GM23338 (cell line): ENCODE measurements at regions not wholly inside any gene's neighbourhood (a gene's known extent, or its start where the extent isn't known, plus 50 kb on each side); places are given as distances from the start of the nearest gene placed in this dataset.

Experiments
- ATAC-seq: fragments of 200-7000 bp; cut with Tn5 transposase; 3 replicates; pipeline ENCODE4 v1.9.1; 2020
- DNase-seq: peaks from one replicate; pipeline ENCODE4 v3.0.0-alpha.2; 2015; ENCODE audit warnings: low spot score
- H2AFZ ChIP-seq: fragments of 200-600 bp; sonication (generic); 2 replicates; pipeline ENCODE4 v1.8.0; 2016; ENCODE audit warnings: antibody characterized with exemption, mild to moderate bottlenecking, moderate library complexity
- H3F3A ChIP-seq: fragments of 200-600 bp; sonication (generic); replicated peaks from 2 replicates; pipeline ENCODE4 v1.8.0; 2017; ENCODE audit warnings: antibody characterized with exemption, mixed run types, low read depth
- H3K27ac ChIP-seq: fragments of 200-600 bp; sonication (generic); 2 replicates; pipeline ENCODE4 v1.6.1; 2016; ENCODE audit warnings: low read depth
- H3K27me3 ChIP-seq: fragments of 200-600 bp; sonication (generic); 2 replicates; pipeline ENCODE4 v1.8.0; 2016; ENCODE audit warnings: mild to moderate bottlenecking, mixed run types, moderate library complexity; ENCODE audit not compliant: insufficient read depth
- H3K36me3 ChIP-seq: fragments of 200-600 bp; sonication (generic); 2 replicates; pipeline ENCODE4 v1.8.0; 2016; ENCODE audit warnings: mild to moderate bottlenecking; ENCODE audit not compliant: insufficient read depth
- H3K4me1 ChIP-seq: fragments of 200-600 bp; sonication (generic); 2 replicates; pipeline ENCODE4 v1.8.0; 2016; ENCODE audit warnings: mild to moderate bottlenecking, moderate library complexity; ENCODE audit not compliant: insufficient read depth
- H3K4me2 ChIP-seq: fragments of 200-600 bp; sonication (generic); 2 replicates; pipeline ENCODE4 v1.7.1; 2017; ENCODE audit warnings: mixed run types
- H3K4me3 ChIP-seq: fragments of 200-600 bp; sonication (generic); 2 replicates; pipeline ENCODE4 v1.6.1; 2016; ENCODE audit warnings: mixed run types
- H3K79me2 ChIP-seq: fragments of 200-600 bp; sonication (generic); replicated peaks from 2 replicates; pipeline ENCODE4 v1.8.0; 2017; ENCODE audit warnings: mild to moderate bottlenecking; ENCODE audit not compliant: insufficient read depth
- H3K9me2 ChIP-seq: fragments of 200-600 bp; sonication (generic); 2 replicates; pipeline ENCODE4 v1.8.0; 2017; ENCODE audit not compliant: insufficient read depth
- H4K20me1 ChIP-seq: fragments of 200-600 bp; sonication (generic); replicated peaks from 2 replicates; pipeline ENCODE4 v1.8.0; 2017; ENCODE audit warnings: mild to moderate bottlenecking; ENCODE audit not compliant: insufficient read depth
- H3K27ac Mint-ChIP-seq: 2 replicates; pipeline ENCODE4 v1.8.0; 2020; ENCODE audit warnings: inconsistent platforms, mild to moderate bottlenecking, moderate library complexity, mixed read lengths
- H3K27me3 Mint-ChIP-seq: 3 replicates; pipeline ENCODE4 v1.8.0; 2022; ENCODE audit warnings: low read depth, mild to moderate bottlenecking, moderate library complexity, mixed read lengths, inconsistent platforms; ENCODE audit not compliant: insufficient read depth, poor library complexity
- H3K36me3 Mint-ChIP-seq: 3 replicates; pipeline ENCODE4 v1.8.0; 2021; ENCODE audit warnings: low read depth, mild to moderate bottlenecking, inconsistent platforms, moderate library complexity, mixed read lengths
- H3K4me1 Mint-ChIP-seq: 3 replicates; pipeline ENCODE4 v1.8.0; 2020; ENCODE audit warnings: mild to moderate bottlenecking, inconsistent platforms, mixed read lengths
- H3K4me3 Mint-ChIP-seq: 3 replicates; pipeline ENCODE4 v1.8.0; 2021; ENCODE audit warnings: moderate library complexity, mild to moderate bottlenecking, inconsistent platforms, mixed read lengths
- H3K9me3 Mint-ChIP-seq: 3 replicates; pipeline ENCODE4 v1.8.0; 2020; ENCODE audit warnings: moderate library complexity, mild to moderate bottlenecking, inconsistent platforms, mixed read lengths
- CTCF ChIP-seq, 2 experiments: fragments of 200-600 bp in 1 of 2; sonication (generic) in 1 of 2; conservative IDR thresholded peaks; 2 replicates each; pipeline versions ENCODE4 v1.5.1 to v1.6.1; 2016 to 2017; ENCODE audit warnings: antibody characterized with exemption in 2 of 2, low read depth in 2 of 2, mild to moderate bottlenecking in 2 of 2, moderate library complexity in 1 of 2
- ETS1 ChIP-seq: IDR thresholded peaks from 2 replicates; pipeline ENCODE4 v1.6.1; 2016; ENCODE audit warnings: antibody characterized with exemption
- EZH2 ChIP-seq: fragments of 200-600 bp; sonication (generic); IDR thresholded peaks from one replicate; pipeline ENCODE4 v1.8.0; 2017; ENCODE audit warnings: antibody characterized with exemption, mild to moderate bottlenecking, low read depth; ENCODE audit not compliant: unreplicated experiment
- EZH2phosphoT487 ChIP-seq: fragments of 200-600 bp; sonication (generic); IDR thresholded peaks from one replicate; pipeline ENCODE4 v1.8.1; 2018; ENCODE audit warnings: antibody characterized with exemption; ENCODE audit not compliant: unreplicated experiment
- JUNB ChIP-seq: IDR thresholded peaks from one replicate; pipeline ENCODE4 v1.6.1; 2016; ENCODE audit warnings: antibody characterized with exemption; ENCODE audit not compliant: unreplicated experiment
- POLR2AphosphoS5 ChIP-seq: IDR thresholded peaks from 2 replicates; pipeline ENCODE4 v1.6.1; 2016; ENCODE audit warnings: antibody characterized with exemption, low read depth
- STAT1 ChIP-seq: IDR thresholded peaks from one replicate; pipeline ENCODE4 v1.6.1; 2016; ENCODE audit warnings: antibody characterized with exemption; ENCODE audit not compliant: unreplicated experiment
- ZNF114 ChIP-seq: fragments of 250-450 bp; sonication (Bioruptor Pico); IDR thresholded peaks from 2 replicates; pipeline ENCODE4 v1.5.0; 2020; ENCODE audit warnings: mild to moderate bottlenecking, moderate library complexity

GRCh38 chr13:33677215-33677614, 140.7 kb upstream of the RFC3 start (continued):
- no peak for TF ChIP-seq JUNB
- no peak for TF ChIP-seq POLR2AphosphoS5
- TF ChIP-seq EZH2 = no peak
- TF ChIP-seq CTCF (conservative IDR thresholded peaks at IDR 0.05; ENCODE audit: low read depth in 2 of 2) = no peak
- no peak for TF ChIP-seq ETS1

- H3K27ac Mint-ChIP-seq = no peak overlapping the region
- Histone ChIP-seq H3K27ac (no peak overlapping the region), H3K36me3 (no peaks in the 10 kb centered on the region), H3K27me3 (no peaks in the 10 kb centered on the region), H3K4me1 (no peaks in the 10 kb centered on the region), H3F3A (no peaks in the 10 kb centered on the region), H3K4me2 (no peak overlapping the region), H4K20me1 (no peaks in the 10 kb centered on the region), H3K79me2 (no peaks in the 10 kb centered on the region), H3K4me3 (no peak overlapping the region), H2AFZ (no peak overlapping the region), H3K9me2 (no peaks in the 10 kb centered on the region)
- ATAC-seq (no peak), DNase-seq (peak; percentile 26)
- H3K4me3 Mint-ChIP-seq = no peak overlapping the region
- no peaks in the 10 kb centered on the region for H3K27me3 Mint-ChIP-seq
- H3K9me3 Mint-ChIP-seq = peaks cover 18% of the 10 kb centered on the region
- TF ChIP-seq CTCF (conservative IDR thresholded peaks at IDR 0.05; ENCODE audit: low read depth in 2 of 2) = peak; percentile 27 to 59; a peak in 3 of 4 replicates
- no peak for TF ChIP-seq EZH2phosphoT487
- peaks cover 10% of the 10 kb centered on the region for H3K36me3 Mint-ChIP-seq
- peaks cover 6% of the 10 kb centered on the region for H3K4me1 Mint-ChIP-seq
Measured at GRCh38 chr13:33678084-33678483, 139.9 kb upstream of the RFC3 start.

GRCh38 chr13:33678906-33679657, 138.9 kb upstream of the RFC3 start:
- H2AFZ ChIP-seq = peak overlapping the region; percentile 44
- no peak overlapping the region for H3K4me3 ChIP-seq
- no peaks in the 10 kb centered on the region for H4K20me1 ChIP-seq
- peaks cover 2% of the 10 kb centered on the region for H3K27me3 Mint-ChIP-seq
- H3K4me3 Mint-ChIP-seq = no peak overlapping the region
- H3K4me1 ChIP-seq = no peaks in the 10 kb centered on the region
- peaks cover 14% of the 10 kb centered on the region for H3K36me3 Mint-ChIP-seq
- H3K36me3 ChIP-seq = no peaks in the 10 kb centered on the region
- H3K27me3 ChIP-seq = no peaks in the 10 kb centered on the region
- no peak overlapping the region for H3K4me2 ChIP-seq
- peaks cover 6% of the 10 kb centered on the region for H3K4me1 Mint-ChIP-seq
- DNase-seq = peak; percentile 1
- H3K27ac Mint-ChIP-seq = no peak overlapping the region; the same call in 1 of the 2 replicates
- TF ChIP-seq STAT1 = no peak
- TF ChIP-seq ZNF114 (CRISPR knock-in tag) = no peak
- no peaks in the 10 kb centered on the region for H3F3A ChIP-seq
- no peak for ATAC-seq
- H3K79me2 ChIP-seq = no peaks in the 10 kb centered on the region
- 0 out of 2 replicates have a peak, but pooled peaks cover 3% of the 10 kb centered on the region for H3K9me2 ChIP-seq
- H3K9me3 Mint-ChIP-seq = peaks cover 22% of the 10 kb centered on the region
- no peak overlapping the region for H3K27ac ChIP-seq
